Esophagus muscularis mucosa (tissue), 4 donors: ENCODE measurements at regions not wholly inside any gene's neighbourhood (a gene's known extent, or its start where the extent isn't known, plus 50 kb on each side); places are given as distances from the start of the nearest gene placed in this dataset.
"Not testable (repeated sequence)": the region's sequence is repeated elsewhere in the genome, so short reads cannot be mapped to it uniquely, and the experiment has no call there.

Experiments
- DNase-seq: peaks from one replicate; pipeline ENCODE4 v3.0.0-alpha.2; 2017; ENCODE audit errors: extremely low spot score
- H3K27ac ChIP-seq, 4 donors: fragments of 200-600 bp; sonication (generic); replicated peaks in 1 of 4; 1 replicate in 3 of 4; 2 replicates in 1 of 4; pipeline ENCODE4 v1.5.1; 2016 to 2019; ENCODE audit warnings: mild to moderate bottlenecking in 1 of 4
- H3K27me3 ChIP-seq, 4 donors: fragments of 200-600 bp; sonication (generic); one replicate each; pipeline versions ENCODE4 v1.5.1 to v1.6.0; 2016 to 2019
- H3K36me3 ChIP-seq, 4 donors: fragments of 200-600 bp; sonication (generic); one replicate each; pipeline ENCODE4 v1.5.1; 2016 to 2019
- H3K4me1 ChIP-seq, 4 donors: fragments of 200-600 bp; sonication (generic); one replicate each; pipeline ENCODE4 v1.5.1; 2016 to 2019
- H3K4me3 ChIP-seq, 4 donors: fragments of 200-600 bp; sonication (generic); 1 replicate in 2 of 4; 2 replicates in 2 of 4; pipeline ENCODE4 v1.5.1; 2016 to 2019; ENCODE audit warnings: mild to moderate bottlenecking in 4 of 4, moderate library complexity in 1 of 4
- H3K9me3 ChIP-seq, 4 donors: fragments of 200-600 bp; sonication (generic); 1 replicate in 3 of 4; 2 replicates in 1 of 4; pipeline ENCODE4 v1.5.1; 2016 to 2019
- EP300 ChIP-seq: sonication (generic); formaldehyde crosslinking; IDR thresholded peaks from one replicate; pipeline ENCODE4 v1.6.1; 2017; ENCODE audit warnings: antibody characterized with exemption
- POLR2A ChIP-seq: fragments of 450-650 bp; IDR thresholded peaks from one replicate; pipeline ENCODE4 v1.6.1; 2017; ENCODE audit warnings: antibody characterized with exemption, moderate library complexity, mild to moderate bottlenecking, low read depth
- POLR2AphosphoS5 ChIP-seq, 2 donors: sonication (generic); formaldehyde crosslinking; IDR thresholded peaks; one replicate each; pipeline ENCODE4 v1.6.1; 2017; ENCODE audit warnings: antibody characterized with exemption in 2 of 2
- WGBS: methylation state at CpG from one replicate; pipeline ENCODE4 v1.1.5; 2018; 5-methylcytosine and 5-hydroxymethylcytosine counted together
- intact Hi-C: fragments of 100-400 bp; cut with DNase I; formaldehyde crosslinking; loops from one replicate; pipeline ENCODE4 v1.15.1; 2023
- TF ChIP-seq, protein P1 (sequence below), 3 experiments: fragments of 200-600 bp in 2 of 3; fragments of 450-650 bp in 1 of 3; sonication (generic) in 2 of 3; IDR thresholded peaks; one replicate each; pipeline ENCODE4 v1.5.1; 2017 to 2019; ENCODE audit warnings: antibody characterized with exemption in 3 of 3, mild to moderate bottlenecking in 2 of 3, moderate library complexity in 1 of 3

- whole genome bisulfite sequencing: 82% methylated on average over 4 of the region's 4 CpGs
- Histone ChIP-seq H3K4me3 (no peak overlapping the region), H3K27ac (no peak overlapping the region), H3K9me3 (no peaks in the 10 kb centered on the region), H3K27me3 (no peaks in the 10 kb centered on the region), H3K36me3 (no peaks in the 10 kb centered on the region), H3K4me1 (peaks cover 0 to 2% (median under 1%) of the 10 kb centered on the region in 4 donors)
- TF ChIP-seq POLR2A (no peak), EP300 (no peak), POLR2AphosphoS5 (IDR thresholded peaks at IDR 0.05) (no peak)
- TF ChIP-seq, protein P1, sequence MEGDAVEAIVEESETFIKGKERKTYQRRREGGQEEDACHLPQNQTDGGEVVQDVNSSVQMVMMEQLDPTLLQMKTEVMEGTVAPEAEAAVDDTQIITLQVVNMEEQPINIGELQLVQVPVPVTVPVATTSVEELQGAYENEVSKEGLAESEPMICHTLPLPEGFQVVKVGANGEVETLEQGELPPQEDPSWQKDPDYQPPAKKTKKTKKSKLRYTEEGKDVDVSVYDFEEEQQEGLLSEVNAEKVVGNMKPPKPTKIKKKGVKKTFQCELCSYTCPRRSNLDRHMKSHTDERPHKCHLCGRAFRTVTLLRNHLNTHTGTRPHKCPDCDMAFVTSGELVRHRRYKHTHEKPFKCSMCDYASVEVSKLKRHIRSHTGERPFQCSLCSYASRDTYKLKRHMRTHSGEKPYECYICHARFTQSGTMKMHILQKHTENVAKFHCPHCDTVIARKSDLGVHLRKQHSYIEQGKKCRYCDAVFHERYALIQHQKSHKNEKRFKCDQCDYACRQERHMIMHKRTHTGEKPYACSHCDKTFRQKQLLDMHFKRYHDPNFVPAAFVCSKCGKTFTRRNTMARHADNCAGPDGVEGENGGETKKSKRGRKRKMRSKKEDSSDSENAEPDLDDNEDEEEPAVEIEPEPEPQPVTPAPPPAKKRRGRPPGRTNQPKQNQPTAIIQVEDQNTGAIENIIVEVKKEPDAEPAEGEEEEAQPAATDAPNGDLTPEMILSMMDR (IDR thresholded peaks at IDR 0.05): no peak
- intact Hi-C loops: no loop called here
- no peak for DNase-seq
Observed at GRCh38 chr12:75854681-75855309, 176.8 kb downstream of the PHLDA1 start.

DNA sequence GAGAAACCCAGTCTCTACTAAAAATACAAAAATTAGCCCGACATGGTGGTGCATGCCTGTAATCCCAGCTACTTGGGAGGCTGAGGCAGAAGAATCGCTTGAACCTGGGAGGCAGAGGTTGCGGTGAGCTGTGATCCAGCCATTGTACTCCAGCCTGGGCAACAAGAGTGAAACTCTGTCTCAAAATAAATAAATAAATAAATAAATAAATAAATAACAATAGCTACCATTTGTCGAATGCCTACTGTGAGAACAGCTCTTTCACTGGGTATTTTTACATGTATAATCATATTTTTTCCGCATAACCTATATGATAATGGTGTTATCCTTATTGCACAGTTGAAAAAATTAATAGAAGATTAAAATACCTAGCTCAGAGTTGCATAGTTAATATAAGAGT, 177.4 kb downstream of the PHLDA1 start:
- 91% methylated on average over 5 of the region's 5 CpGs for WGBS
- H3K4me3 ChIP-seq, H3K4me1 ChIP-seq, H3K9me3 ChIP-seq, DNase-seq, H3K27ac ChIP-seq, H3K36me3 ChIP-seq, intact Hi-C loops, H3K27me3 ChIP-seq: not testable (repeated sequence)

DNA sequence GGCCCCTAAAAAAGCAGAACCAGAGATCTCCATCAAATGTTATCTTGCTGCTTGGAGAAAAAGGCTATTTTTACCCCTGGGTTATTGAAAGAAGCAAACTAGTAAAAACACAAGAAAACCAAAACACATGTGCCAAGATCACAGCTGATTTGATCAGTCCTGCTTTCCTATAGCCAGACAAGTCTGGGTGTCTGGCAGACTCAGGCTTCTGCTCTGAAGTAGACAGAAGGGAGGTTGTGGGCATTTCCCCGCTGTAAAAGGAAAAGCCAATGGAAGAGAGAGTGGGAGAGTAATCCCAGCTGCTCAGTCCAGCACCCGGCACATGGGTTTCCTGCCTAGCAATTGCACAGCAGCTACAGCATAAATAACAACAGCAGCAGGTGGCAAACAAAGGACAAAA, 177.9 kb downstream of the PHLDA1 start:
- Histone ChIP-seq H3K27me3 (no peaks in the 10 kb centered on the region), H3K4me3 (no peak overlapping the region), H3K4me1 (peaks cover 0 to 13% (median 7%) of the 10 kb centered on the region in 4 donors), H3K27ac (no peak overlapping the region), H3K9me3 (no peaks in the 10 kb centered on the region), H3K36me3 (no peaks in the 10 kb centered on the region)
- intact Hi-C loops: no loop called here
- DNase-seq: no peak
- TF ChIP-seq POLR2A (no peak), EP300 (no peak), POLR2AphosphoS5 (IDR thresholded peaks at IDR 0.05) (no peak)
- TF ChIP-seq, protein P1 (IDR thresholded peaks at IDR 0.05): no peak
- WGBS: 64% methylated on average over 2 of the region's 2 CpGs

DNA sequence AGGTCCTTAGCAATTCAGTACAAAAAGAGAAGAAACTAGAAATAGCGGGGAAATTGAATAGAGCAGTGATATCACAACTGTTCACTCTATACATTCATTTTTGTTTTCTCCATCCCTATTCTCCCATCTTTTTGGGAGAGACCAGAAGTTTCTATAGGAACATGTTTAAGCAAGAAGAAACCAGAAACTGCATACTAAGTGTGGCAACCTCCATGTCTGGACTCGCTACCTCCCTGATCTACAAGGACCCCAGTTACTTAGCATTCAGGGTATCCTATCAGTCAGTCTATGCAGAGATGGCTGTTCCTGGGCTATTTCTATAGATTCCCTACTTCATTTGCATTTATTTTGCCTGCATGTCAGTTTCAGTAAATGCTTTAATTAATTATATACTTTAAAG, 178.6 kb downstream of the PHLDA1 start:
- H3K27ac ChIP-seq: no peak overlapping the region
- intact Hi-C loops: no loop called here
- 71% methylated on average over 2 of the region's 2 CpGs for WGBS

GRCh38 chr12:75852143-75852542, 179.4 kb downstream of the PHLDA1 start:
- intact Hi-C loops: no loop called here

More for the DNA sequence above, 178.6 kb downstream of the PHLDA1 start:
- Histone ChIP-seq H3K4me3 (no peak overlapping the region), H3K4me1 (peaks cover 0 to 15% (median 14%) of the 10 kb centered on the region in 4 donors), H3K36me3 (no peaks in the 10 kb centered on the region), H3K9me3 (no peaks in the 10 kb centered on the region), H3K27me3 (no peaks in the 10 kb centered on the region)
- TF ChIP-seq, protein P1 (IDR thresholded peaks at IDR 0.05): no peak
- TF ChIP-seq EP300: no peak
- TF ChIP-seq POLR2A: no peak
- no peak for TF ChIP-seq POLR2AphosphoS5 (IDR thresholded peaks at IDR 0.05)
- no peak for DNase-seq

More at GRCh38 chr12:75852143-75852542, 179.4 kb downstream of the PHLDA1 start:
- Histone ChIP-seq H3K27ac (no peak overlapping the region), H3K9me3 (no peaks in the 10 kb centered on the region), H3K4me3 (no peak overlapping the region), H3K4me1 (peaks cover 0 to 15% (median 14%) of the 10 kb centered on the region in 4 donors), H3K36me3 (no peaks in the 10 kb centered on the region), H3K27me3 (no peaks in the 10 kb centered on the region)
- DNase-seq: no peak
- 87% methylated on average over 3 of the region's 3 CpGs for WGBS
- TF ChIP-seq POLR2A (no peak), POLR2AphosphoS5 (IDR thresholded peaks at IDR 0.05) (no peak), EP300 (no peak)
- TF ChIP-seq, protein P1 (IDR thresholded peaks at IDR 0.05): no peak
